ENCODE measurements at regions not wholly inside any gene's neighbourhood (a gene's known extent, or its start where the extent isn't known, plus 50 kb on each side); places are given as distances from the start of the nearest gene placed in this dataset.

- DNase-seq (ENCODE audit: low spot score in 2 of 2) = no peak
- no peak for TF ChIP-seq POLR2A (IDR thresholded peaks at IDR 0.05)
- TF ChIP-seq CTCF (IDR thresholded peaks at IDR 0.05) = no peak
- TF ChIP-seq POLR2AphosphoS5 (IDR thresholded peaks at IDR 0.05) = no peak
Observed at GRCh38 chr20:43292222-43292621, 102.5 kb upstream of the PTPRT start.

GRCh38 chr20:43287637-43288036 is 97.9 kb upstream of the PTPRT start:
- Histone ChIP-seq H3K27ac (no peak overlapping the region), H3K36me3 (no peaks in the 10 kb centered on the region), H3K4me3 (no peak overlapping the region), H3K4me1 (no peaks in the 10 kb centered on the region), H3K9me3 (no peaks in the 10 kb centered on the region), H3K27me3 (peaks cover 0 to 4% of the 10 kb centered on the region in 2 donors)
- intact Hi-C loops (cut with DNase I; ENCODE audit: low total_unique reads) = no loop called here
- DNase-seq (ENCODE audit: low spot score in 2 of 2) = no peak
- TF ChIP-seq POLR2AphosphoS5 (IDR thresholded peaks at IDR 0.05) = no peak
- TF ChIP-seq CTCF (IDR thresholded peaks at IDR 0.05) = no peak
- TF ChIP-seq POLR2A (IDR thresholded peaks at IDR 0.05) = no peak

More at GRCh38 chr20:43292222-43292621, 102.5 kb upstream of the PTPRT start:
- H3K4me1 ChIP-seq = no peaks in the 10 kb centered on the region
- no peak overlapping the region for H3K27ac ChIP-seq
- peaks cover 0 to 4% of the 10 kb centered on the region in 2 donors for H3K27me3 ChIP-seq
- H3K9me3 ChIP-seq = peaks cover 0 to 4% of the 10 kb centered on the region in 2 donors
- no peaks in the 10 kb centered on the region for H3K36me3 ChIP-seq
- H3K4me3 ChIP-seq = no peak overlapping the region
- intact Hi-C loops (cut with DNase I; ENCODE audit: low total_unique reads) = no loop called here

GRCh38 chr20:43285170-43285569 is 95.5 kb upstream of the PTPRT start:
- DNase-seq (ENCODE audit: low spot score in 2 of 2) = no peak
- Histone ChIP-seq H3K27me3 (no peaks in the 10 kb centered on the region), H3K27ac (no peak overlapping the region), H3K9me3 (no peaks in the 10 kb centered on the region), H3K36me3 (no peaks in the 10 kb centered on the region), H3K4me1 (no peaks in the 10 kb centered on the region), H3K4me3 (no peak overlapping the region)
- intact Hi-C loops (cut with DNase I; ENCODE audit: low total_unique reads) = no loop called here
- TF ChIP-seq POLR2AphosphoS5 (IDR thresholded peaks at IDR 0.05) (no peak), POLR2A (IDR thresholded peaks at IDR 0.05) (no peak), CTCF (IDR thresholded peaks at IDR 0.05) (no peak)

- no peak for TF ChIP-seq CTCF (IDR thresholded peaks at IDR 0.05)
- TF ChIP-seq POLR2A (IDR thresholded peaks at IDR 0.05) = no peak
- no peak for TF ChIP-seq POLR2AphosphoS5 (IDR thresholded peaks at IDR 0.05)
- H3K27me3 ChIP-seq = no peaks in the 10 kb centered on the region
Observed at GRCh38 chr20:43284486-43284885, 94.8 kb upstream of the PTPRT start.

GRCh38 chr20:43283126-43283525 is 93.4 kb upstream of the PTPRT start:
- no peak for DNase-seq (ENCODE audit: low spot score in 2 of 2)
- no peaks in the 10 kb centered on the region for H3K27me3 ChIP-seq
- no peaks in the 10 kb centered on the region for H3K4me1 ChIP-seq
- no peaks in the 10 kb centered on the region for H3K9me3 ChIP-seq
- H3K36me3 ChIP-seq = no peaks in the 10 kb centered on the region
- intact Hi-C loops (cut with DNase I; ENCODE audit: low total_unique reads) = no loop called here
- H3K27ac ChIP-seq = no peak overlapping the region
- H3K4me3 ChIP-seq = no peak overlapping the region
- TF ChIP-seq POLR2AphosphoS5 (IDR thresholded peaks at IDR 0.05) (no peak), CTCF (IDR thresholded peaks at IDR 0.05) (no peak), POLR2A (IDR thresholded peaks at IDR 0.05) (no peak)

More at GRCh38 chr20:43284486-43284885, 94.8 kb upstream of the PTPRT start:
- no peak overlapping the region for H3K4me3 ChIP-seq
- no peaks in the 10 kb centered on the region for H3K4me1 ChIP-seq
- no peak overlapping the region for H3K27ac ChIP-seq
- DNase-seq (ENCODE audit: low spot score in 2 of 2) = no peak
- no peaks in the 10 kb centered on the region for H3K9me3 ChIP-seq
- intact Hi-C loops (cut with DNase I; ENCODE audit: low total_unique reads) = no loop called here
- no peaks in the 10 kb centered on the region for H3K36me3 ChIP-seq
